ENCODE measurements at regions not wholly inside any gene's neighbourhood (a gene's known extent, or its start where the extent isn't known, plus 50 kb on each side); places are given as distances from the start of the nearest gene placed in this dataset.
"Not testable (repeated sequence)": the region's sequence is repeated elsewhere in the genome, so short reads cannot be mapped to it uniquely, and the experiment has no call there.

DNA sequence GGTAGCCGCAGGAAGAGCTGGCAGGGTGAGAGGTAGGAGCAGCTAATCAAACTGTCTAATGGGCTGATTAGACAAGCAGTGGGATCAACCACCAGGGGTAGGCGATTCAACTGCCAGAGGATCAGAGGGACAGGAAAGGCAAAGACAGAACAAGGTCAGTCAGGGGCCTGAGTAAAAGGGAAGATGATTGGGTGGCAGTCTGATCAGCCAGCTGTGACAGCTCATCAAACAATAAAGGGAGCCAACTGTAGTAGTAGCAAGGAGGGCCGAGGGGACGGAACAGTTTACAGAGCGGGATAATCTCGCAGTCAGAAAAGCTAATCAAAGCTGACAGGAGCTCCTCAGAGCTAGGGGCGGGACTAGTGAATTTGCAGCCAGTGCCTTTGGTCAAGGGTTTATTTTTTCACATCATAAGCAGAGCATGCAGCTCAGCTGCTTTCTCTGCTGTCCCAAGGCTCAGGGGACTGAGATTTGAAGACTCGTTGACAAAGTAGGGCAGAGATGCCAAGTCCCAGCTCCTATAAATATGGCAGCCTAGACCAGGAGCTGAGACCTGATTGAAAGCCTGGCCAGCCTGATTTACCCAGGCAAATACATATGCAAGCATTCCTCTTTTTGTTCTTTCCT, 418.2 kb downstream of the GABRG2 start:
- no peak for DNase-seq (ENCODE audit: low read depth)

DNA sequence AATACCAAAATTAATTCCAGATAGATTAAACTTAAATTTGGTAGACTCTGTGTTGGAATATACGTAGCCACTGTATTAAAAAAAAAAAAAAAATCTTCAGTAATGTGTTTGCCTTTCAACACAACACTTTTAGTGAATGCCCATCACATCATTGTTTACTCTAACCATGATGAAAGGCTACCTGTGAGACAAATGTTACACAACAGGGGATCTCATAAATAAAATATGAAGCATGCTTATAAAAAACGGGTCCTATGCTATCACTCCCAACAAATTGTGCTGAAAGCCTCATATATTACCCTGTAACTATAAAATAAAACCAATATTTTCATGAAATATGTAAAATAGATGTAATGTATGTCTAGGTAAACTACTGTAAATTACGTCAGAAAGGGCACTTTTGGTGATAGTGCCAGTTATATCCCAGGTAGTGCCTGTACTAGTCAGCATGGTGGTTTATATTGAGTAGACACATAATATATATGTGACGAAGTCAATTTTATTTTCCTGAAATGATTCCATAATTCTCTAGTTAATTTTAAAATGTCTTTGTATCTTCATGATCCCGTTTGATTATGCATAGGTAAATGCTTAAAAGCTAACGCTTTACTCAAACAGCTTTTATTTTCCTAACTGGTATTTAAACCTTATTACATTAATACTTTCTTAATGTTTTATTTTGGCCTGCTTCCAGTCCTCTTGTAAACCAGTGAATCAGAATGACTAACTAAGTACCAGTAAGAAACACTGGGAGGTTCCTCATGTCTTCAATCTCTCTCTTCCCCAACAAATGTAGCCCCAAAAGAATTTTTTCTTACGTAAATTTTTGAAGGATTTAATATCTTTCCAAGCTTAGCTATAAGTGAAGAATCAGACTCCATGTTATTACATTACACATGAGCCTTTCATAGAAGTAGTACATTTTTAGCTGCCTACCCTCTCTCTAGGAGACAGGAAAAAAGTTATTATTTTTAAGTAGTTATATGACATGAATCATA, 420.3 kb downstream of the GABRG2 start:
- DNase-seq (ENCODE audit: low read depth): no peak

DNA sequence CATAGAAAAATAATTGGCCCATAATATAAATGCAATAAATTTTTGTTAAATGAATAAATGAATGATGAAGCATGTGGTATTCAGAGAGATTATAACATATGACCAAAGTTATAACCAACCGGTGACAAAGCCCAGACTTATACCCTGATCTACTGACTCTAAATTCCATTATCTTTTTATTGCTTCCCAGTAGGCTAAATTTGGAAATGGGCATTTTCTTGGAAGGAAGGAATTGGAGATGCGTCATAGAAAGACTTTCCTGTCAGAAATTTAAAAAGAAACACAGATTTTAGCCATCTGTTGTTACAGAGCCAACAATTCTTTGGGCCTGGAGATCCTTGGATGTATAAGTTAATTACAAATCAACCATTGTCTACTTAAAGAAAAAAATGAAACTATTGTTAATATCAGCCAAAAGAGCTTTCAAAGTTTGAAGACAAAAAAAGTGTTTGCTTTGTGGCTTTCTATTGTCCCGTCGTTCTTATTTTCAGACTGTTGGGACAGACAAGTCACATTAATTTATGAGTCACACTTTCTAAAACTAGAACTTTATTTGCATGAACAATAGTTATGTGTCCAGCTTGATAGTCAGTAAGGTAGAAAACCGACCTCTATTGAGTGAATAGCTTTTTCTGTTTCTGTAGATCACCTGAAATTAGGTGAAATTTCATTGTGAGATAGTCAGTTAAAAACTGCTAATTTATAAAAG, 428.7 kb downstream of the GABRG2 start:
- no peak for DNase-seq (ENCODE audit: low read depth)

DNA sequence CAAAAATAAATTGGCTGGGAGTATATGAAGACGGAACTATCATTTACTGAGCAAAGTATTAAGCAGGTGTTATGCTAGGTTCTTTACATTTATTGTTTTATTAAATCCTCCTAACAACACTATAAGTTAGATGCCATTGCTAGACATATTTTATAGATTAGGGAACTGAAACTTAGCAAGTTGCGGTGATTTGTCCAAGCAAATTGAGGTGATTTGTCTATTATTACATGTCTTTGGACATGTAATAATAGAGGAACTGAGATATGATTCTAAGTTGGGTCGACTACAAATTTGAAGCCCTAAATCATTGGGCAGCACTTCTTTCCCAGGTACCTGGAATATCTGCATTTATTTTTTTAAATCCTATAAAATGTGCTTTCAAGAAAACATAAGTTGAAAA, 429.9 kb downstream of the GABRG2 start:
- no peak for DNase-seq (ENCODE audit: low read depth)

DNA sequence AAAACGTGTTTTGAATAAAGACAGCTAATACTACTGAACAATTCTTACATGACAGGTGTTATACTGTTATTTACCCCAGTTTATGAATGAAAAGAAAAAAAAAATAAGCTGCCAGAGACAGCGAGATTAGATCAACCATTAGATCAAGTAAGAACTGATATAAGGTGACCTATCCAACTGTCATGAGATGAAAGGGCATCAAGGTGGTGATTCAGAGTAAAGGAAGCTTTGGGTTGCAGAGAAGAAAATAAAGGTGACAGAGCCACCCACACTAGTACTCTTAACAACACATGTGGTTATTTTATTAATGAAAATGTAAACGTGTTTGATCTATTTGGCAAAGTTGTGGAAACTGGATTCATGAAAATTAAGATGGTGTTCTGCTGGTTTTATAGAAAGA, 435.2 kb downstream of the GABRG2 start:
- no peak for DNase-seq (ENCODE audit: low read depth)

DNA sequence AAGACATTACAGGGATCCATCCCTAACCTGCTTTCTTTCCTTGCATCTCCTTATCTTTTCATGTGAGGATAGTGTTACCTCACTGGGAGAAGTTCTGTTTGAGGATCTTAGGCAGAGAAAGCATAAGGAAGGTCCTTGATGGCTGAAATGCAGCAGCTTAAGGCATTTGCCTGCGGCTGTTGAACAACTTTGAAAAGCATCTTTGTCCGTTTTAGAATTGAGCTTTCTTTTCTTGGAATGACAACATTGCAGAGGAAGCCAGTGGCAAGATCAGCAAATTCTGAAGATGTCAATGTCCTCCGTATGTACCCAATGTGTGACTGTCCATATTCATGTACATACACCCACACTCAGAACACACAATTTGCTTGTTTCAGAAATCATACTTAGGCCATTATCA, 436.2 kb downstream of the GABRG2 start:
- DNase-seq (ENCODE audit: low read depth): no peak

DNA sequence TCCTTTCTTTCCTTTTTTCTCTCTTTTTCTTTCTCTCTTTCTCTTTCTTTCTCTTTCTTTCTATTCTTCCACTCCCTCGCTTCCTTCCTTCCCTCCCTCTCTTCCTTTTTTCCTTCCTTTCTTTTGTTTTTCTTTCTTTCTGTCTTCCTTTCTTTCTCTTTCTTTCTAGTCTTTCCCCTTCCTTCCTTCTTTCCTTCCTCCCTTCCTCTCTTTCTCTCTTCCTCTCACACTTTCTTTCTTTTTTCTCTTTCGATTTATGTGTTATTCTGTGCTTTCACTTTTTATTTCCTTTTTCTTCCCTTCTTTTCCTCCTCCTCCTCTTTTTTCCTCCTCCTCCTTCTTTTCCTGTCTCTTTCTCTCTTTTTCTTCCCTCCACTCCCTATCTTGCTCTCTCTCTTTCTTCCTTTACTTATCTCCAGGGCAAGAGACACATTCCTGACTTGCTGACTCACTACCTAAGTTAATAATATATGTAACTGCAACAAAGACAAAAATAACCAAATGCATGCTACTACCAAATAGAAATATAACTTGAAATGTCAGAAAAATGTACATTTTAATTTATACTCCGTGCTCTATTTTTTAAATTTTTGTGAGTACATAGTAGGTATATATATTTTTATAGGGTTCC, 445.5 kb downstream of the GABRG2 start:
- no peak for DNase-seq (ENCODE audit: low read depth)

DNA sequence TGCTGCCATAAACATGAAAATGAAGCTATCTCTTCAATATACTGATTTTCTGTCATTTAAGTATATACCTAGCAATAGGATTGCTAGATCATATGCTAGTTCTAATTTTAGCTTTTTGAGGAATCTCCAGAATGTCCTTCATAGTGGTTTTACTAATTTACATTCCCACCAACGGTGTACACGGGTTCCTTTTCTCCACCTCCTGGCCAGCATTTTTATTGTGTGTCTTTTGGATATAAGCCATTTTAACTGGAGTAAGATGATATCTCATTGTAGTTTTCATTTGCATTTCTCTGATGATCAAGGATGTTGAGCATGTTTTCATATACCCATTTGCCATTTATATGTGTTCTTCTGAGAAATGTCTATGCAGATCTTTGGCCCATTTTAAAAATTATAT, 446.5 kb downstream of the GABRG2 start:
- no peak for DNase-seq (ENCODE audit: low read depth)

DNA sequence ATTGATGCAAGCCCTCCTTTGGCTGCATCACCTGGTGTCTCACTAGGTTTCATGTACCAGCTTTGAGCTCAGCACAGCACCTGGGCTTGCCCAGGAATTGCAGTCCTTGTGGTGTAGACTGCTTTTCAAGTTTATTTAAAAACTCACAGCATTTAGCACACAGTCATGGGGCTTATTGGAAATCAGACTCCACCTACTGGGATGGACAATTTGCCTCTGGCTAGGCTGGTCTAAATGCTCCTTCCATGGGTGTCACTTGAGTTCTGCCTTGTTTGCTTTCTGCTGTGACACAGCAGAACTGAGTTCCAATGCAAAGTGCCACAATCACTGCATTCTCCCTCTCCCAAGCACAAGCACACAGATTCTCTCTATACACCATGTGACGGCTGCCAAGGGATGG, 453.3 kb downstream of the GABRG2 start:
- no peak for DNase-seq (ENCODE audit: low read depth)

DNA sequence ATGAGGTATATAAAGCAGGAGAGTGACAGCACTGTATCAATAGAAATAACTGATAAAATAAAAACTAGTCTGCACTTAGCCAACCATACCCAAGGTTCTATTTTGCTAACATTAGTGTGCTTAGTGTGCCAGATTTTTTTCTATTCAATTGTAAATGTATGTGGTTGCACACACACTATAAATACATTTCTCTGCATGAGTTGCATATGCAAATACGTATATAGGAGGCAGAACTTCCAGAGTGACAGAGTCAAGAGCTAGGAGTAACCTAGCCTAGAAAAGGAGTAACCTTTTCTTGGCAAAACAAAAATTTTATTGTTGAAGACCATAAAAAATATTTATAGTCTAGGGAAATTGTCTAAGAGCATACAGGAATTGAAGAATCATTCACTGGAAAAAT, 461.6 kb downstream of the GABRG2 start:
- DNase-seq (ENCODE audit: low read depth): no peak

DNA sequence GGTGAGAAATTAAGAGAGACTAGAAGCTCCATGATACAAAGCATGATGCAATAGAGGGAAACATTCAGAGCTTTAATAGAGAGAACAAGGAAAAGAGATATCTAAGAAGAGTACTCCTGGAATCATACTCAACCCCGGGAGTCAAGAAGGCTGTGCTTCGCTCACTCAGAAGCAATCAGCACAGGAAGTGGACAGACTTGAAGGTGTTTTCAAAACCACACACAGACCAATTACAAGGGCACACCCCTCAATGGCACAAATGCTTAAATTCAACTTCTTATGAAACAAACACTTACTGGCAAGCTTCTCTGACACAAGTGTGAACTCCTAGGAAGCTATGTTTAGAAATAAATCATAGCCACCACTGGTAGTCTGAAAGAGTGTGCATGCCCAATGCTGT, 462.3 kb downstream of the GABRG2 start:
- no peak for DNase-seq (ENCODE audit: low read depth)

DNA sequence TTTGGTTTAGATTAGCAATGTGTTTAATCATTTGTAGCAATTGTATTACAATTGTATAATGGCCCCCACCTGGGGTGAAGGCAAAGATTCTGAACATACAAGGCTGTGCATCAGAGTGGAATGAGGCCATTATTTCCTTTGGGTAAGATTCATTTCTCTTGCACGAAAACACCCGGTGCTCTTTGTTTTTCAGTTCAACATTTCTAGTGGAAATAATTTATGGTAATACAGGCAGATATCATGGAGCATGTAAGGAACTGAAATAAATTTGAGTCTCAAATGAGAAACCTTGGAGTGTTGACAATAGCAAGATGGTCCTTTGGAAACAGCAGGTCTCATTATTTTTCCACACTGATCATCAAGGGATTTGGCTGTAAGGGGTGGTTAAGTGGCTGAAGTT, 475.9 kb downstream of the GABRG2 start:
- DNase-seq (ENCODE audit: low read depth): no peak

DNA sequence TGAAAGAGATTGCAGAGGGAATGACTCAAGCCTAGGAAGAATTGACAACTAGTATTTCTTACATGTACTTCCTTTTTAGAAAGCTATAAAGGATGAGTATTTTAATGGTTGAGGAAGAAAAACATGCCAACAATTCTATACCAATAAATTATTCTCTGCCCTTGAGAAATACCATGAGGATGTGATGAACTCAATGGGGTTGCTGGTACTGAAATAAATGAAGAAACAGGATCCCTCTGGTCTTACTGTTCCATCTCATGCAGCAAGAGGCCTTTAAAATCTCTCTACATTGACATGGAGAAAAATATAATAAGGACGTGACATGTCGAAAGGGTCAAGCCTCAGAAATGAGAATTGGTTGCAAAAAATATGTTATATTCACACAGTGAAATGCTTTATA, 477.3 kb downstream of the GABRG2 start:
- DNase-seq (ENCODE audit: low read depth): no peak

DNA sequence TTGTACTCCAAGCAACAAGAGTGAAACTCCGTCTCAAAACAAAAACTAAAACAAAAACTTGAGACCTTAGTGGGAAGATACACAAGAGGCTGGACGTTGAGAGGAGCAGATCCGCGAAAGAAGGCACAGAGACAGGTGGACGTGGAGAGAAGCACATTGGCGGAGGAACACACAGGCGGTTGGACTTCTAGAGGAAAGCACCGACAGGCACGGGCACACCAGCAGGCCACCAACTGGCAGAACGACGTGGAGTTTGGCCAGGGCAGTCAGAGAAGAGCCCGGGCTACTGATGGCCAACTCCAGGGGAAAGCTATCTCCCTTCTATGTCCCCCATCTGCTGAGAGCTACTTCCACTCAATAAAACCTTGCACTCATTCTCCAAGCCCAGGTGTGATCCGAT, 482.7 kb downstream of the GABRG2 start:
- DNase-seq (ENCODE audit: low read depth): no peak

DNA sequence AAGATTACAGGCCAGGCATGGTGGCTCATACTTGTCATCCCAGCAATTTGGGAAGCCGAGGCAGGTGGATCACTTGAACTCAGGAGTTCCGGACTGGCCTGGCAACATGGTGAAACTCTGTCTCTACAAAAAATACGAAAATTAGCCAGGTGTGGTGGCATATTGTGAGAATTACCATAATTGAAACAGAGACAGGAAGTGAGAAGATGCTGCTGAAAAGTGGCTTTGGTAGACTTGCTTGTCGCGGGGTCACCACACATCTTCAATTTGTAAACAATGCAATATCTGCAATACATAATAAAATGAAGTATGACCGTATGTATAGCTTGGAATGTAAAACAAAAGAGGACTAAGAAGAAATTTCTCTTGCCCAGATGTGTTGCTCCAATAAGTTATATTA, 490.5 kb downstream of the GABRG2 start:
- no peak for DNase-seq (ENCODE audit: low read depth)

DNA sequence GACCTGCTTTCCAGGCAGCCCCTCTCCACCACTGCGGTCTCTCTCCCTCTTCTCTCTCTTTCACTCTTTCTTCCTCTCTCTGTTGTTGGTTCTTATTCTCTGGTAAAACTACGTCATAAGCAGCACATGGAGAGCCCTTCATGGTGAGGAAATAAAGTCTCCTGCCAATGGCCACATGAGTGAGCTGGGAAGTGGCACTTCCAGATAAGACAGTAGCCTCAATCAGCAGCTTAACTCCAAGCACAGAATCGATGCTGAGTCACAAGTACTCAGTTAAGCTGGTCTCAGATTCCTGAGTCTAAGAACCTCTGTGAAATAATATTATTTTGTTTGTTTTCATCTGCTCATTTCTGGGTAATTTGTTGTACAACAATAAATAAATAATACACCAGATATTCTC, 500.1 kb downstream of the GABRG2 start:
- no peak for DNase-seq (ENCODE audit: low read depth)

DNA sequence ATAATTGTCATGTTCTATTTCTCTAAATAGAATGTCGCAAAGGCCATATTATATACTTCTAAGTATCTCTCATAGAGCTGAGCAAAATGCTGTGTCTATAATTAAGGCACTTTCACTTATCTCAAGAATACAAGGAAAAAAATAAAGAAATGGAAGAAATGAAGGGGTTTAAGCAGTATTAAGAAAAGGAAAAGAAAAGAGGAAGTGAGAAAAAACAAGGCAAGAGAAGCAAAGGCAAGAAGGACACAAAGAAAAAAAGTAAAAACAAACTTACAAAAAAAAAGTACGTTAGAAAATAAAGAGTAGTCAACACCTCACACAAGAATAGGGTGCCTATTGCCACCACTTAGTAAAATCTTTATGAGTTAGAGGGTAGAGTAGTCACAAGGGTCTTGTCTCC, 506.2 kb downstream of the GABRG2 start:
- no peak for DNase-seq (ENCODE audit: low read depth)

DNA sequence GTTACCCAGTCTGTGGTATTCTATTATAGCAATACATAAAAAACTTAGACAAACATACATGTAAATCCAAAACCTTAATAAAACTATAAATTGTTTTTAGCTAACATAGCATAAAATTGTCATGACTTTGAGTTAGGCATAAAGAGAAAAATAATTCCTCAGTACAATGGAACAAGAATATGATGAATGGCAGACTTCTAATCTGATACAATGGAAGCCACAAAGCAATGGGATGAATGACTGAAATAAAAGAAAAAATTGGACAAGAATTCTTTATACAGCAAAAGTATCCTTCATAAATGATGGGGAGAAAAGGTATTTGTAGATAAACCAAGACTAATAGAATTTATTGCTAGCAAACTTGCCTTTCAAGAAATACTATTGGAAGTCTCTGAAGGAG, 524.2 kb downstream of the GABRG2 start:
- no peak for DNase-seq (ENCODE audit: low read depth)

DNA sequence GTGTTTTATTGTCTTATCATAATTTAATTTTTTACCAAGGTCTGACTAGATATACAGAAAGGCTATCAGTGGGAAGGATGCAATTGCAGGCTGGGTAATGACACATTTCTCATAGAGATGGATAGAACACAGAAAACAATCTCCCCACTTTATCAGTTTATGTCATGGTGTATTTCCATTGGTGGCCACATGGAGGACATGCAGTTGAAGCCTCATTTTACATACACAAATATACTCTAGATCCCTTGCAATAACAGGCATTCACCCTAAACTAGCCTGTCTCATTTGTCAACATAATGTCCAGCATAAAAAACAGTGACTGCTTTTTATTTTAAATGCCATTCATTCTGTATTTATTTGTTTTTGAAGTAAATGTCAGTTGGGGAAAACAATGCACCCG, 526.3 kb downstream of the GABRG2 start:
- no peak for DNase-seq (ENCODE audit: low read depth)

DNA sequence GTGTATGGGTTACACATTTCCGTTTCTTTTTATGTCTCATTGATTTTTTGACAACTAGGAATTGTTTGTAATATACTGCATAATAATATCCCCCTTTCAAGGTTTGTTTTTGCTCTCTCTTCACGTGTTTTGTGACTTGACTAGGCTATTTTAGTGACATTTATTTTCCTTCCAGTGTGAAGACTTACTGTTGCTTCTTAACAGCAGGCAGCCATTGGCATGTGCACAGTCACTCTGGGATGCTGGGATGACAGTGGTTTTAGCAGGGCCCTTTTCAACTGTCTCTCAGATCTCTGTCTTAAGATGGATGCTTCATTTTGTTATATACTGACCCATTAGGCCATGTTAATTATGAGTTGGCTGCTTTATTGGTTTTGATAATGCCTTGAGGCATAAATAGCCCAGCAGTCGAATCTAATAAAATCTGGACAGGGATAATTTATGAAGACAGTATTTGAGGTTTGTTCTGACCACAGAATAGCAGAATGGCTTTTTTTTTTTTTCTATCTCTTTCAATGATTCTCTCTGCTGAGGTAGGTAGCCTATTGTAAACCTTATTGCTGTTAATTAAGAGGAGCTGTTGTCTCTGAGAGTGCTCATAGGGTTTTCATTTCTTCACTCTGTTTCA, 536.0 kb downstream of the GABRG2 start:
- no peak for DNase-seq (ENCODE audit: low read depth)

DNA sequence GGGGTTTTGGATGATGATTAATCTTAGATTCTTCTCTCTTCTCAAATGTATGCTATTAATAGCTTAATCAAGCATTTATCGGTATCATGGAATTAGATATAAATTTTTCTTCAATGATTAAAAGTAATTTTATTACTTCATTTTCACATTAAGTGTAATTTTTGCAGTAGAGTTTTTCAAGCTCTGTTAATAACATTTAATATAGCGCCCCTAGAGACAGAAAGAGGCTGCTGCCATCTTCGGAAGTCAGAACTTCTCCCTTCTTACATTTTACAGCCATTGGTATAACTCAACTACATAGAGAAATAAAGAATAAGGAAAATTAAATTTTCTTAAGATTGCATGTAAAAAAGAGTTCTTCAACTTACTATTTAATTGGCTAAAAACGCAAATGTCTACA, 540.3 kb downstream of the GABRG2 start:
- no peak for DNase-seq (ENCODE audit: low read depth)

DNA sequence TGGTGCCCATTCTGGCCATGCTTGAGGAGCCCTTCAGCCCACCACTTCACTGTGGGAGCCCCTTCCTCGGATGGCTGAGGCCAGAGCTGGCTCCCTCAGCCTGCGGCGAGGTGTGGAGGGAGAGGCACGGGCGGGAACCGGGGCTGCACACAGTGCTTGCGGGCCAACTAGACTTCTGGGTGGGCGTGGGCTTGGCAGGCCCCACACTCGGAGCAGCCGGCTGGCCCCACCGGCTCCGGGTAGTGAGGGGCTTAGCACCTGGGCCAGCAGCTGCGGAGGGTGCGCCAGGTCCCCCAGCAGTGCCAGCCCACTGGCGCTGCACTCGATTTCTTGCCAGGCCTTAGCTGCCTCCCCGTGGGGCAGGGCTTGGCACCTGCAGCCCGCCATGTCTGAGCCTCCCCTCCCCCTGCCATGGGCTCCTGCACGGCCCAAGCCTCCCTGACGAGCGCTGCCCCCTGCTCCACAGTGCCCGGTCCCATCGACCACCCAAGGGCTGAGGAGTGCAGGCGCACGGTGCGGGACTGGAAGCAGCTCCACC, 554.2 kb downstream of the GABRG2 start:
- not testable (repeated sequence) for DNase-seq (ENCODE audit: low read depth)

All from stimulated activated CD8-positive, alpha-beta memory T cell treated with anti-CD3 and anti-CD28 coated beads, Interleukin-12 subunit alpha, Interleukin-12 subunit beta, amount 100 ng/mL, for 1 hour (primary cell).